Upper lobe of left lung (tissue), 6 donors: ENCODE measurements at regions not wholly inside any gene's neighbourhood (a gene's known extent, or its start where the extent isn't known, plus 50 kb on each side); places are given as distances from the start of the nearest gene placed in this dataset.

Experiments
- ATAC-seq, 2 donors: fragments of 200-7000 bp; cut with Tn5 transposase; one replicate each; pipeline ENCODE4 v1.9.1; 2022; ENCODE audit warnings: mild to moderate bottlenecking in 2 of 2, moderate library complexity in 2 of 2; ENCODE audit not compliant: low FRiP score in 2 of 2
- DNase-seq, 2 donors: peaks; one replicate each; pipeline ENCODE4 v3.0.0-alpha.2; 2019 to 2020
- H3K27ac ChIP-seq, 4 donors: fragments of 200-600 bp; sonication (generic); one replicate each; pipeline ENCODE4 v1.5.1; 2016 to 2019
- H3K27me3 ChIP-seq, 4 donors: fragments of 200-600 bp; sonication (generic); one replicate each; pipeline ENCODE4 v1.5.1; 2017 to 2019
- H3K36me3 ChIP-seq, 4 donors: fragments of 200-600 bp; sonication (generic); one replicate each; pipeline ENCODE4 v1.5.1; 2016 to 2019
- H3K4me1 ChIP-seq, 4 donors: fragments of 200-600 bp; sonication (generic); one replicate each; pipeline ENCODE4 v1.5.1; 2018 to 2019
- H3K4me3 ChIP-seq, 4 donors: fragments of 200-600 bp; sonication (generic); one replicate each; pipeline ENCODE4 v1.5.1; 2017 to 2019; ENCODE audit warnings: mild to moderate bottlenecking in 2 of 4, moderate library complexity in 1 of 4
- H3K9me3 ChIP-seq, 4 donors: fragments of 200-600 bp; sonication (generic); one replicate each; pipeline ENCODE4 v1.5.1; 2018 to 2019
- CTCF ChIP-seq, 6 experiments: fragments of 450-650 bp in 4 of 6; fragments of 200-600 bp in 2 of 6; sonication (generic) in 2 of 6; IDR thresholded peaks; one replicate each; pipeline ENCODE4 v1.5.1; 2016 to 2019; ENCODE audit warnings: antibody characterized with exemption in 6 of 6
- EP300 ChIP-seq, 4 donors: sonication (generic); formaldehyde crosslinking; IDR thresholded peaks; one replicate each; pipeline ENCODE4 v1.5.1; 2017; ENCODE audit warnings: antibody characterized with exemption in 4 of 4, control low read depth in 2 of 4
- POLR2A ChIP-seq, 4 donors: fragments of 450-650 bp; IDR thresholded peaks; one replicate each; pipeline ENCODE4 v1.5.1; 2016 to 2017; ENCODE audit warnings: antibody characterized with exemption in 4 of 4, mild to moderate bottlenecking in 2 of 4
- POLR2AphosphoS5 ChIP-seq, 2 donors: sonication (generic); formaldehyde crosslinking; IDR thresholded peaks; one replicate each; pipeline ENCODE4 v1.5.1; 2017; ENCODE audit warnings: antibody characterized with exemption in 2 of 2
- WGBS, 2 donors: methylation state at CpG; one replicate each; pipeline ENCODE4 v1.1.5; 2017 to 2018; 5-methylcytosine and 5-hydroxymethylcytosine counted together
- donor health status: DM: no; HTN: no; CAD: no; lungs with moderate emphysema.
- donor health status: DM: no; HTN: yes; CAD: no; lungs with severe emphysema.

- Histone ChIP-seq H3K36me3 (no peaks in the 10 kb centered on the region), H3K27me3 (no peaks in the 10 kb centered on the region), H3K27ac (no peak overlapping the region), H3K9me3 (no peaks in the 10 kb centered on the region), H3K4me3 (no peak overlapping the region), H3K4me1 (no peaks in the 10 kb centered on the region)
- TF ChIP-seq POLR2AphosphoS5 (IDR thresholded peaks at IDR 0.05) = no peak
- WGBS, 2 donors = 95% methylated on average over 4 of the region's 4 CpGs
- ATAC-seq (no peak), DNase-seq (no peak)
Observed at GRCh38 chr13:73187106-73187505, 128.3 kb downstream of the KLF5 start.

GRCh38 chr13:73179650-73180274 is 121.0 kb downstream of the KLF5 start:
- Histone ChIP-seq H3K9me3 (no peaks in the 10 kb centered on the region), H3K36me3 (no peaks in the 10 kb centered on the region), H3K27me3 (no peaks in the 10 kb centered on the region), H3K4me3 (no peak overlapping the region), H3K27ac (no peak overlapping the region), H3K4me1 (no peaks in the 10 kb centered on the region)
- DNase-seq (no peak), ATAC-seq (no peak)
- WGBS, 2 donors = 87% methylated on average over 6 of the region's 6 CpGs
- TF ChIP-seq POLR2AphosphoS5 (IDR thresholded peaks at IDR 0.05) (no peak), EP300 (IDR thresholded peaks at IDR 0.05) (no peak), POLR2A (IDR thresholded peaks at IDR 0.05) (no peak), CTCF (IDR thresholded peaks at IDR 0.05) (no peak)

- Histone ChIP-seq H3K4me1 (no peaks in the 10 kb centered on the region), H3K9me3 (no peaks in the 10 kb centered on the region), H3K27me3 (no peaks in the 10 kb centered on the region), H3K27ac (no peak overlapping the region), H3K36me3 (no peaks in the 10 kb centered on the region), H3K4me3 (no peak overlapping the region)
- WGBS, 2 donors = 80 to 87% methylated on average over 3 of the region's 3 CpGs
- ATAC-seq (no peak), DNase-seq (no peak)
- TF ChIP-seq POLR2AphosphoS5 (IDR thresholded peaks at IDR 0.05) = no peak
- no peak for TF ChIP-seq POLR2A (IDR thresholded peaks at IDR 0.05)
- no peak for TF ChIP-seq EP300 (IDR thresholded peaks at IDR 0.05)
- TF ChIP-seq CTCF (IDR thresholded peaks at IDR 0.05) = no peak
Observed at GRCh38 chr13:73177916-73178565, 119.2 kb downstream of the KLF5 start.

- no peak for DNase-seq
- TF ChIP-seq CTCF (IDR thresholded peaks at IDR 0.05) (no peak), EP300 (IDR thresholded peaks at IDR 0.05) (no peak), POLR2AphosphoS5 (IDR thresholded peaks at IDR 0.05) (no peak), POLR2A (IDR thresholded peaks at IDR 0.05) (no peak)
- Histone ChIP-seq H3K27ac (no peak overlapping the region), H3K9me3 (no peaks in the 10 kb centered on the region), H3K27me3 (no peaks in the 10 kb centered on the region), H3K36me3 (no peaks in the 10 kb centered on the region), H3K4me3 (no peak overlapping the region), H3K4me1 (no peaks in the 10 kb centered on the region)
- WGBS, 2 donors = 65 to 86% methylated on average over 1 of the region's 1 CpG
- no peak for ATAC-seq
Observed at GRCh38 chr13:73177017-73177416, 118.2 kb downstream of the KLF5 start.

GRCh38 chr13:73174521-73175010 is 115.8 kb downstream of the KLF5 start:
- Histone ChIP-seq H3K9me3 (no peaks in the 10 kb centered on the region), H3K4me1 (no peaks in the 10 kb centered on the region), H3K4me3 (no peak overlapping the region), H3K27ac (no peak overlapping the region), H3K27me3 (no peaks in the 10 kb centered on the region), H3K36me3 (no peaks in the 10 kb centered on the region)
- ATAC-seq = no peak
- TF ChIP-seq POLR2AphosphoS5 (IDR thresholded peaks at IDR 0.05) (no peak), EP300 (IDR thresholded peaks at IDR 0.05) (no peak), CTCF (IDR thresholded peaks at IDR 0.05) (no peak), POLR2A (IDR thresholded peaks at IDR 0.05) (no peak)
- no peak for DNase-seq
